NCI-H146 treated with DMSO at 0.1 percent for 48 hours (cell line): ENCODE measurements at regions not wholly inside any gene's neighbourhood (a gene's known extent, or its start where the extent isn't known, plus 50 kb on each side); places are given as distances from the start of the nearest gene placed in this dataset.
"Not testable (repeated sequence)": the region's sequence is repeated elsewhere in the genome, so short reads cannot be mapped to it uniquely, and the experiment has no call there.

Experiments
- DNase-seq: peaks from one replicate; lab custom pipeline; 2025; ENCODE audit not compliant: unreplicated experiment; lab: John Stamatoyannopoulos, UW

DNA sequence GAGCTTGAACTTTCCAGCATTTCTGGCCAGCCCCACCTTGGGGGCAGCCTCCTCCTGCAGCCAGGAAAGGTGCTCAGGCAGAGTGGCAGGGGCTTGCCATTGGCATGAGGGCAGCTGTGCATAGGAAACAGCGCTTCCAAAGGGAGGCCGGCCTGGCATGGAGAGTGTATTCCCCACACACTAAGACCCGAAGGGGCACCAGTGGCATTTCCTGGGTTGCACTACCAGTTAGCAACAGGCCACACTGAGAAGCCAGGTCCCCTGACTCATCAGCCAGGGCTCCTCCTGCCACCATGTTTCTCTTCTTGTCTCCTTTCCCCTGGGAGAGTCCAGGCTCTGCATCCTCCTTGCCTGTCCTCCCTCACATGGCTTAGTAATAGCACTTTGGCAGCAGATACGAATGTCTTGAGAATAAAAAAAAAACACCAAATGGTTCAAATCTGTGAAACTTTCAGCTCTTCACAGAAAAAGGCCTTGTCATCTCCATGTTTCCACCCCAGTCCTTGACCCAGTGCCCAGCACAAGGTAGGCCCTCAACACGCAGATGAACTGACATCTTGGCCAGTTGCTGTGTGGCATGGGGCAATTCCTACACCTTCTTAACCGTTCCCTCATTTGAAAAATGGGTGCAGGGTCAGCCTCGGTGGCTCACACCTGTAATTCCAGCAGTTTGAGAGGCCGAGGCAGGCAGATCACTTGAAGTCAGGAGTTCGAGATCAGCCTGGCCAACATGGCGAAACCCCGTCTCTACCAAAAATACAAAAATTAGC is 180.4 kb downstream of the SMAD6 start:
- no peak for DNase-seq

DNA sequence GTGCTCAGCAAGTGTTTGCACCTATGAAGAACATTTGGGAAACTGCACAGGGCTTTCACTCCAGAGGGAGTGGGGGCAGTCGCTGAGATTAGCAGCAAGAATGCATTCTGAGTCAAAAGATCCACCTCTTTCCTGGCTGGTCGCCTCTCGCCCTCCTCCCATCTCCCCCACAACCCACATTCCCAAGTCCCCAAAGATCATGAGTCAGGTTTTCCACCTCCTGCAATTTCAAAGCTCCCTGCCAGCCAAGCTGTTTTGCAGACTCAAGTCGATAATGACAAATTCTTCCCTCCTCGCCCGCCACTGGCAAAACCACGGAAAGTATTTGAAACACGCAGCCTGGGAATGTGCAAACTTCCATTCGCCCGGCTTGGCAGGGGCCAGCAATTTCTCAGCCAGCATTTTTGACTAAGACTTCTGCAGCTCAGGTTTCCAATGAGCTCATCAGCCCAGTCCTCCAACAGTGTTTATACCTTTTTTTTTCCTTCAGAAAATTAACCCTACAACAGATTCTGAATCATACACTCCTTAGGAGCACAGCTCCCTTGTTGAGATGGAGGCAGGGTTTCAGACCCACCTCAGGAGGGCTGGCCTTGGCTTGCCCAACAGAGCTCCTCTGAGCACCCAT is 181.4 kb downstream of the SMAD6 start:
- DNase-seq = no peak

GRCh38 chr15:66884115-66884622 is 181.2 kb upstream of the SMAD3 start:
- DNase-seq = no peak

GRCh38 chr15:66884661-66885237 is 180.7 kb upstream of the SMAD3 start:
- DNase-seq = no peak

DNA sequence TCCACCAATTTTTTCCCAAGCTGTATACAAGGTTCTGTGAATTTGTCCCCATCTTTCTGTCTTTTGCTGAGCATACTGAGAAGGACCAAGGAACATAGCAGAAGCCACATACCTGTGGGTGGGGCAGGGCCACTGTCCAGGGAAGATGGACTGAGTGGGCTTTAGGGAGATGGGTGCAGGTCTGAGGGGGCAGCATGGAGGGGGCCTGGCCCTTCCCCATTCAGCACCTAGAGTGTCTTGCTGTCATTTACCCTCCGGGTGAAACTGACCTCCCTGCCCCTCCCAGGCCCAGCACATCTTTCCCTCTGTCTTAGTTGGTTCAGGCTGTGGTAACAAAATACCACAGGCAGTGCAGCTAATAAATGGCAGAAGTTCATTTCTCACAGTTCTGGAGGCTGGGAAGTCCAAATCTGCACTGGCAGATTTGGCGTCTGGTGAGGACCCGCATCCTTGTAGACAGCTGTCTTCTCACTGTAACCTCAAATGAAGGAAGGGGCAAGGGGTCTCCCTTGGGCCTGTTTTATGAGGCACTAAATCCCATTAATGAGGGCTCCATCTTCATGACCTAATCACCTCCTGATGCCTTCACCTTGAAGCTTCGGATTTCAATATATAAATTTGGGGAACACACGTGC is 180.0 kb upstream of the SMAD3 start:
- DNase-seq = no peak

- DNase-seq = peak; percentile 83
Measured at GRCh38 chr15:66886241-66886675, 179.1 kb upstream of the SMAD3 start.

- DNase-seq = no peak
Measured at GRCh38 chr15:66886686-66887273, 178.6 kb upstream of the SMAD3 start.

DNA sequence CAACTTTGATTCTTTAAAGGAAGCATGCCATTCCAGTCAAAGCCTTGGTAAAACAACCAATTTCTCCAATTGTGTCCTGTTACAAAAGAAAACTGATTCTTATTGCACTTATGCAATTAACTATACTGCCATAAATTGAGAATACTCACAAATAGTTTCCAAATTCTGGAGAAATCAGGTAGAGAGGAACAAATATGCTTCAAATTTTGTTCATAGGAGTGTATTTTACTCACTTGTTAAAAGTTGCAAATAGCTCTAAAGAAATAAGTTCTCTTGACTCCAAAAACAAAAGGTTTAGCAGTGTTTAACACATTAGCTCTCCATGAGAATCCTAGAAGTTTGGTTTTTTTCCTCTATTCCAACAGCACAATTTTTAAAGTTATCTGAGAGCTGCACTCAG is 176.1 kb upstream of the SMAD3 start:
- not testable (repeated sequence) for DNase-seq

GRCh38 chr15:66891776-66892175 is 173.6 kb upstream of the SMAD3 start:
- no peak for DNase-seq

DNA sequence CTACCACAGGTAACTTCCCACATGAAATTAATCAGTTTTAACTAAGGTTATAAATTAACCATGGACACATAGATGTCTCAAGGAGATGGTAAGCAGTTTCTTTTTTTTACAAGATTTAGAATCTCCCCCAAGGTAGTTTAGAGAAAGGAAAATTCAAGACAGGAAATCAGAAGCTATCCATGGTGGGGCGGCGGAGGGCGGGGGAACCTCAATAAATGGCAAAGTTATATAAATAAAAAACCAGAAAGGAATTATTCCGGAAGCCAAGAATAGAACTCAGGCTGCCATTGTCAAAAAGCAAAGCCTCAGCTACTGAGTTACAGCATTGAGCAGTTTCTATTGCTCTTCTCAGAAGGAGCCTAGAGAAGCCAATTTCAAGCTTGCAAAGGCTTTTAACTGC is 172.1 kb upstream of the SMAD3 start:
- no peak for DNase-seq

DNA sequence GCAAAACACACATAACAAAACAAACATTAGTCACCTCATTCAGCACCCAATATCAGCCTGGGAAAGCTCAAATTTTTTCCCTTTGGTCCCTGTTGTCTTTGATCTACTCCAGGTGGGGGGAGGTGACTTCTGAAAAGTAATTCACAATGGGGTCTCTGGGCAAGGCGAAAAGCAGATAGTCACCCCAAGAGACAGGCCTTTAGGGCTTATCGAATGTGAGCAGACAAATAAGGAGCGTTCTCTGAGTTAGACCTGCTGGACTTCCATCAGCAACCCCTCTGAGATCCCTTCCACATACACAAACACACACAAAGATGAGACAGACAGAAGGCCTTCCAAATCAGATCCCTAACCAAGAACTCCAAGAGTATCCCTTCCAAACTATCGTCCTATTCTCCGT is 171.0 kb upstream of the SMAD3 start:
- no peak for DNase-seq

- no peak for DNase-seq
Measured at GRCh38 chr15:66894986-66895780, 170.2 kb upstream of the SMAD3 start.

DNA sequence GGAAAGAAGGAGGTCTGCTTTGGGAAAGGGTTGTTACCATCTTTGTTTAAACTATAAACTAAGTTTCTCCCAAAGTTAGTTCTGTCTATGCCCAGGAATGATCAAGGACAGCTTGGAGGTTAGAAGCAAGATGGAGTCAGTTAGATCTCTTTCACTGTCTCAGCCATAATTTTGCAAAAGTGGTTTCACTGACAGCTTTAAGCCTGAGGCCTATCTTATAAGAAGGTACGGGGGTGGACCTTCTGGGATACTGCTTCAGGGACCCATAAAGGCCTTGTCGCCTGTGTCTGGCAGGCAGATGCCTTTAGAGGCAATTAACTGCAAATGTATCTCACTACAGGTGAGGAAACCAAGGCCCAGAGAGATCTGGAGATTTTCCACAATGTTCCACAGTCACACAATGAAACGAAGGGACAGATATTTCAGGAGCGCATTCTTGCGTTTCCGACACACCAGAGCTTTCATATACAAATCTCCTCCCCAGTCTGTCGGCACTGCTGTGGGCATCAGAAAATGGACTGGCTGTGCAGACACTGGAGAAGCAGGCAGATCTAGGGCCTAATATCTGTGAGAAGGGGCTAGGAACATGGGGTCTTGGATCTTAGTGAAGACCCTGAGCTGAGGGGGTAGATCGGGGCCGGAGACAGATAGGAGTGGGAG is 169.5 kb upstream of the SMAD3 start:
- no peak for DNase-seq

GRCh38 chr15:66896611-66897010 is 168.8 kb upstream of the SMAD3 start:
- DNase-seq = no peak

- DNase-seq = no peak
Measured at GRCh38 chr15:66897416-66897815, 168.0 kb upstream of the SMAD3 start.

DNA sequence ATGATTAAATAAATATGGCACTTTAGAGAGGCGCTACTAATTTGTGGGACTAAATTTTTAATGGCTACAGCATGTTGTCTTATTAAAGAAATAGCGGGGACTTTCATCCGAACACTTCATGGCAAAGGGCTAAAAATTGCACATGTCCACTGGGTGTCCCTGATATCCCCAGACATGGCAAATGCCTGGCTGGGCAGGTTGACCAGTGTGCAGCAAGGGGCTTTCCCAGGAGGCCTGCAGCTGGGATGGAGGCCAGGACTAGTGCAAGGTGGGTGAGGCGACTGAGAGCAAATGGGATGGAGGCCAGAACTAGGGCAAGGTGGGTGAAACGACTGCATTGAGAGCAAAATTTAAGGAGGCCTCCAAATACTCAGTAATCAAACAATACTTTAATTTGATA is 167.4 kb upstream of the SMAD3 start:
- DNase-seq = no peak

DNA sequence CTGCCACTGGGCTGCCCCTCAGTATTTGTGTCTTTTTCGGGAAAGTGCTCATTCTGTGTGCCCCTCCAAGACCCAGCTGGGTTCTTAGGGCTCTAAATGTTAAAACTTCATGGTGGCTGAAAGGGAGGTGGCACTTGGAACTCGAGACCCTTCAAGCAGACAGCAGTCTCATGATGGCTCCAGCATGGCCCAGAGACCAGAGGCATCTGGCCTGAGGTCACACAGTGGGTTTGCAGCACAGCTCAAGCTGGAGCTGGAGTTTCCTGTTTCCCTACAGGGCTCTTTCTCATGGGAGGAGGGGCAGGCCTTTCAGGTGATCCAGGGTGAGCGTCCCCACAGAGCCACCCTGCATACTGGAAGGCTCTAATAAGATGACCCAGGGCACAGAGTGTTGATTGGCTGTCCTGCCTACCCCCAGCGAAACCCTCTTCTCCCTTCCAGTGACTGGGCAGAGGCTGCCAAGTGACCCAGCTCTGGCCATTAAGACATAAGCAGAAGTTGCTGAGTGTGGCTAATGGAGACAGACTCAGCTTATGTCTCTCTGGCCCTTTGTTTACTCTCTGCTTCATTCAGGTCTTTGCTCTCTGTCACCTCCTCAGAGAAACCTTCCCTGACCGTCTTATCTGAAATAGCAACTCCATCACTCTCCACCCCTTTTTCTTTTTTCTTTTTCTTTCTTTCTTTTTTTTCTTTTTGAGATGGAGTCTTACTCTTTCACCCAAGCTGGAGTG is 166.6 kb upstream of the SMAD3 start:
- no peak for DNase-seq

DNA sequence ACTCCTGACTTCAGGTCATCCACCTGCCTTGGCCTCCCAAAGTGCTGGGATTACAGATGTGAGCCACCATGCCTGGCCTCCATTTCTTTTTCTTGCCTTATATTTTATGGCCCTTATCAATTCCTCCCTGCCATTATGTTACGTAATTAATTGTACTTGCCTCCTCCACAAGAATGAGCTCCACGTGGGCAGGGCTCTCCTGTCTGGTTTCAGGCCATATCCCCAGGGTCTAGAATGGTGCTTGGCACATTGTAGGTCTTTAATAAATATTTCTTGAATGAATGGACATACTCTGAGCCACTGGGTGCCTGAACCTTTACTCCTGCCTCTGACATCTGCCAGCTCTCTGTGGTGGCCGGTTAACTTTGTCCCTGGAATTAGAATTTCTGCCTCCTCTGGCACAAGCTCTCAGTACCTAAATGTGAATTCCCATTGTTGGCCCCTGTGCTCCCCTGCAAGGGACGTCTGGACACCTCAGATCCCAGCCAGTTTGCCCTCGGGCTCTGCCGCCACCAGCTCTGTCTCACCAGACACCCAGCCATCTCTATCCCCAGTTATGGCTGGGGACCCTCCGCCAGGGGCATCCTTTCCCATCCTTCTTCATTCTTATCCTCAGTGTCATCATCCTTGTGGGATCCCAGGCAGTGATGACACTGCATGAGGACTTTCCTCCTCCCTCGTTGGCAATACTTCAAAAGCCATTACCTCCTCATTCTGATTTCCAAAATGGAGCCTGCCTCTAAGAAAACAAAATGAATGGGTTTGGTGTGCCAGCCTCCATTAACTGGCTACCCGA is 165.6 kb upstream of the SMAD3 start:
- no peak for DNase-seq
